Germinal center (tissue), 1 donor: ENCODE measurements at regions not wholly inside any gene's neighbourhood (a gene's known extent, or its start where the extent isn't known, plus 50 kb on each side); places are given as distances from the start of the nearest gene placed in this dataset.
A peak's percentile ranks its signal among the peaks of the same experiment; 100 is the strongest.
"Not testable (repeated sequence)": the region's sequence is repeated elsewhere in the genome, so short reads cannot be mapped to it uniquely, and the experiment has no call there.

ENCODE experiments used
- DNase-seq: peaks from one replicate; pipeline ENCODE4 v3.0.0; 2012; ENCODE audit warnings: mixed read lengths, low spot score

GRCh38 chr20:5452691-5453090 is 135.9 kb upstream of the PROKR2 start:
- not testable (repeated sequence) for DNase-seq

GRCh38 chr20:5452286-5452685 is 135.5 kb upstream of the PROKR2 start:
- not testable (repeated sequence) for DNase-seq

- DNase-seq: no peak
Observed at GRCh38 chr20:5451643-5452210, 135.0 kb upstream of the PROKR2 start.

- peak; percentile 39 for DNase-seq
Observed at GRCh38 chr20:5448449-5449118, 131.8 kb upstream of the PROKR2 start.

GRCh38 chr20:5447188-5447587 is 130.4 kb upstream of the PROKR2 start:
- DNase-seq: no peak

GRCh38 chr20:5445611-5446010 is 128.9 kb upstream of the PROKR2 start:
- DNase-seq: no peak

GRCh38 chr20:5442101-5442500 is 125.3 kb upstream of the PROKR2 start:
- no peak for DNase-seq

GRCh38 chr20:5434116-5434515 is 117.4 kb upstream of the PROKR2 start:
- no peak for DNase-seq

GRCh38 chr20:5433352-5433751 is 116.6 kb upstream of the PROKR2 start:
- no peak for DNase-seq

- no peak for DNase-seq
Observed at GRCh38 chr20:5432030-5432429, 115.3 kb upstream of the PROKR2 start.

GRCh38 chr20:5430670-5431069 is 113.9 kb upstream of the PROKR2 start:
- DNase-seq: no peak

- DNase-seq: no peak
Observed at GRCh38 chr20:5426026-5426425, 109.3 kb upstream of the PROKR2 start.

- no peak for DNase-seq
Observed at GRCh38 chr20:5416086-5416485, 99.3 kb upstream of the PROKR2 start.

- DNase-seq: no peak
Observed at GRCh38 chr20:5413394-5413793, 96.6 kb upstream of the PROKR2 start.

- DNase-seq: no peak
Observed at GRCh38 chr20:5410470-5410869, 93.7 kb upstream of the PROKR2 start.

- DNase-seq: peak; percentile 40
Observed at GRCh38 chr20:5402903-5403531, 86.3 kb upstream of the PROKR2 start.

- DNase-seq: no peak
Observed at GRCh38 chr20:5401277-5401875, 84.6 kb upstream of the PROKR2 start.

- DNase-seq: no peak
Observed at GRCh38 chr20:5400164-5400762, 83.5 kb upstream of the PROKR2 start.

- no peak for DNase-seq
Observed at GRCh38 chr20:5397393-5397792, 80.6 kb upstream of the PROKR2 start.

- DNase-seq: no peak
Observed at GRCh38 chr20:5395932-5396727, 79.4 kb upstream of the PROKR2 start.

- no peak for DNase-seq
Observed at GRCh38 chr20:5393218-5393870, 76.6 kb upstream of the PROKR2 start.
